Esophagus squamous epithelium (tissue), 5 donors: ENCODE measurements at regions not wholly inside any gene's neighbourhood (a gene's known extent, or its start where the extent isn't known, plus 50 kb on each side); places are given as distances from the start of the nearest gene placed in this dataset.

ENCODE experiments used
- DNase-seq: peaks from one replicate; lab custom pipeline; 2025; lab: John Stamatoyannopoulos, UW
- H3K27ac ChIP-seq, 4 donors: fragments of 200-600 bp; sonication (generic); one replicate each; pipeline ENCODE4 v1.5.1; 2016 to 2019; ENCODE audit warnings: mild to moderate bottlenecking in 1 of 4
- H3K27me3 ChIP-seq, 4 donors: fragments of 200-600 bp; sonication (generic); 1 replicate in 3 of 4; 2 replicates in 1 of 4; pipeline versions ENCODE4 v1.5.1 to v1.6.0; 2017 to 2021; ENCODE audit warnings: antibody characterized with exemption in 1 of 4
- H3K36me3 ChIP-seq, 3 donors: fragments of 200-600 bp; sonication (generic); one replicate each; pipeline ENCODE4 v1.5.1; 2016 to 2019
- H3K4me1 ChIP-seq, 3 donors: fragments of 200-600 bp; sonication (generic); one replicate each; pipeline ENCODE4 v1.5.1; 2017 to 2019
- H3K4me3 ChIP-seq, 4 donors: fragments of 200-600 bp; sonication (generic); 1 replicate in 3 of 4; 2 replicates in 1 of 4; pipeline ENCODE4 v1.5.1; 2016 to 2019; ENCODE audit warnings: mild to moderate bottlenecking in 2 of 4, moderate library complexity in 1 of 4
- H3K9me3 ChIP-seq, 3 donors: fragments of 200-600 bp; sonication (generic); one replicate each; pipeline ENCODE4 v1.5.1; 2016 to 2019
- POLR2A ChIP-seq, 4 donors: fragments of 450-650 bp; IDR thresholded peaks; one replicate each; pipeline ENCODE4 v1.6.1; 2017; ENCODE audit warnings: antibody characterized with exemption in 4 of 4, mild to moderate bottlenecking in 4 of 4, moderate library complexity in 3 of 4
- WGBS, 2 donors: methylation state at CpG; one replicate each; pipeline ENCODE4 v1.1.5; 2018; 5-methylcytosine and 5-hydroxymethylcytosine counted together
- intact Hi-C: fragments of 100-400 bp; cut with DNase I; formaldehyde crosslinking; loops from one replicate; pipeline ENCODE4 v1.15.0; 2022
- TF ChIP-seq, protein P1 (sequence below), 6 experiments: fragments of 450-650 bp in 4 of 6; fragments of 200-600 bp in 2 of 6; sonication (generic) in 2 of 6; IDR thresholded peaks; one replicate each; pipeline ENCODE4 v1.5.1; 2016 to 2019; ENCODE audit warnings: antibody characterized with exemption in 6 of 6, mild to moderate bottlenecking in 4 of 6, moderate library complexity in 4 of 6
- donor health status: DM: yes; HTN: yes; CAD: no.

DNA sequence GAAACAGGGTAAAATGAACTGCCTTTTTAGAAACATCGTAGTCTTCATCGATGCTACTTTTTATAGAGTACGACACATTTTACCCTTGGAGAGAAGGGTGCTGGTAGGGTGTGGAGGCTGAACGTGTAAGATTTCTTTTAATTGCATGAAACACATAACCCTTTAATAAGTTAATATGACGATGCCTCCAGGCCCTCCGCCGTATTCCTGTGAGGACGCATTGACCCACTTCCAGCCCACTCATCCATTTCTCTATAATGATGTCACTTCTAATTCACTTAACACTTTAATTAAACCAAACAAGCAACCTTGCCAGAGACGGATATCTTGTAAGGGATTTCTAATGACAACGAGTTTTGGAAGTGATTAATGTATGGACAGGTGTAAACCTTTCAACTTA, 158.7 kb downstream of the IRX2 start:
- Histone ChIP-seq H3K27me3 (peaks cover 0 to 24% (median 0%) of the 10 kb centered on the region in 4 donors), H3K36me3 (no peaks in the 10 kb centered on the region), H3K27ac (no peak overlapping the region), H3K4me1 (no peaks in the 10 kb centered on the region), H3K4me3 (no peak overlapping the region), H3K9me3 (peaks cover 0 to 4% (median 0%) of the 10 kb centered on the region in 3 donors)
- intact Hi-C loops, result no loop called here
- DNase-seq, result no peak
- TF ChIP-seq, protein P1, sequence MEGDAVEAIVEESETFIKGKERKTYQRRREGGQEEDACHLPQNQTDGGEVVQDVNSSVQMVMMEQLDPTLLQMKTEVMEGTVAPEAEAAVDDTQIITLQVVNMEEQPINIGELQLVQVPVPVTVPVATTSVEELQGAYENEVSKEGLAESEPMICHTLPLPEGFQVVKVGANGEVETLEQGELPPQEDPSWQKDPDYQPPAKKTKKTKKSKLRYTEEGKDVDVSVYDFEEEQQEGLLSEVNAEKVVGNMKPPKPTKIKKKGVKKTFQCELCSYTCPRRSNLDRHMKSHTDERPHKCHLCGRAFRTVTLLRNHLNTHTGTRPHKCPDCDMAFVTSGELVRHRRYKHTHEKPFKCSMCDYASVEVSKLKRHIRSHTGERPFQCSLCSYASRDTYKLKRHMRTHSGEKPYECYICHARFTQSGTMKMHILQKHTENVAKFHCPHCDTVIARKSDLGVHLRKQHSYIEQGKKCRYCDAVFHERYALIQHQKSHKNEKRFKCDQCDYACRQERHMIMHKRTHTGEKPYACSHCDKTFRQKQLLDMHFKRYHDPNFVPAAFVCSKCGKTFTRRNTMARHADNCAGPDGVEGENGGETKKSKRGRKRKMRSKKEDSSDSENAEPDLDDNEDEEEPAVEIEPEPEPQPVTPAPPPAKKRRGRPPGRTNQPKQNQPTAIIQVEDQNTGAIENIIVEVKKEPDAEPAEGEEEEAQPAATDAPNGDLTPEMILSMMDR (IDR thresholded peaks at IDR 0.05), result no peak
- TF ChIP-seq POLR2A (IDR thresholded peaks at IDR 0.05), result no peak
- 70 to 77% methylated on average over 10 of the region's 10 CpGs for WGBS, 2 donors

DNA sequence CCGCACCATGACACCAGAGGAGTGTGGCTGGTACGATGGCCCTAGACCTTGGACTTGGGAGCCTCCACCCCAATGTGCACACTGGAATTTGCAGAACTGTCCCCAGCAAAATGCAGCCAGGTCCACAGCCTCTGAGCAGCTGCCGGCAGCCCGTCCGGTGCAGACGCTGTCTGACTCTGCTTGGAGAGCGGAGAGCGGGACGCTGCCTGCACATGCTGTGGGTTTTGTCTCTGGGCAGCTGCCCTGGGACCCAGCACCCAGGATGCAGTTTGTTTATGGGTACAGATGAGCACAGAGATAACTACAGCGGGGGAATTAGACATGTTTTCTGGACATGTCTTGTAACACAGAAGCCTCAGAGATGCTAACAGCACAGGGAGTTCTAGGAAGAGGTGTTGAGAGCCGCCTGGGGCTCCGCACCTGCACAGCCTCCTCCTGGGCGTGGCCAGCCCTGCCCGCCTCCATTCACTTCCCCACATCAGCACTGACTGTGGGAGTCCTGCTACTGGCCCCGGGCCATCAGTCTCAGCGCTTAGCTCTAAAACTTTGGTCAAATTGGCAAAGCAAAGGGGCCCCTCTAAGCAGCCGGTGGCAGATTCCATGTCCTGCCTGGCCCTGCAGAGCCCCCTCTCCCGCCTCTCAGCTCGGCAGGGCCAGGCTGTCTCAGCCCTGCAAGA, 159.6 kb downstream of the IRX2 start:
- WGBS, 2 donors, result 40 to 79% methylated on average over 1 to 8 of the region's 19 CpGs

DNA sequence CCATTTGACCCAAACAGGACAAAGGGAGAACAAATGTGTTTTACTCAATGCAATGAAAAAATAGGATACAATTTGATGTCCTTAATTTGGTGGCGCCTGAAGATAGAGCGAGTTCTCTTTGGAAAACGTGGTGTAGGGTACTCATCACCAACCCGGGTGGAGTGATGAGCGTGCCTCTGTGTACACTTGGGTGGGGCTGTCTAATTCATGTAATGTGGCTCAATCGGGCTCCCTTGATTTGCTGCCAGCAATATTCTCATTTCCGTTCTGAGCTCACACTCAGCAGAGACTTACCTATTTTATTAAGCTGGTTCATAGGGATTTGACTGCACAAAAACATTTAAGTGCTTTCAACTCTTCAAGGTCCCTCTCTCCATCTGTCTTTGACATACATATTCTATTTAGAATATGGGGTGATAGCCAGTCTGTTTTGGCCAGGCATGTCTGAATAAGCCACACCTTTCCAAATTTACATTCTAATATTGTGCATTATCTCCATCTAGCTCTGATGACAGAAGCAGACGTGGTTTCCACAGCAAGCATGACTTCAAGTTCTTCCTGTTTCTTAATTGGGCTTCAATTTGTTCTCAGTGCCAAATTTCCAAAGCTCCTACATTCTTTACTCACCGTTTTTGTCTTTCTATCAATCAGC, 162.5 kb downstream of the IRX2 start:
- Histone ChIP-seq H3K4me3 (no peak overlapping the region), H3K9me3 (no peaks in the 10 kb centered on the region), H3K36me3 (no peaks in the 10 kb centered on the region), H3K4me1 (no peaks in the 10 kb centered on the region), H3K27ac (no peak overlapping the region), H3K27me3 (peaks cover 0 to 23% (median 0%) of the 10 kb centered on the region in 4 donors)
- no peak for TF ChIP-seq POLR2A (IDR thresholded peaks at IDR 0.05)
- TF ChIP-seq, protein P1 (IDR thresholded peaks at IDR 0.05), result no peak
- DNase-seq, result no peak
- WGBS, 2 donors, result 41 to 55% methylated on average over 9 of the region's 9 CpGs
- intact Hi-C loops, result no loop called here

More for the DNA sequence above, 159.6 kb downstream of the IRX2 start:
- peaks cover 0 to 2% (median 0%) of the 10 kb centered on the region in 3 donors for H3K9me3 ChIP-seq
- no peak overlapping the region for H3K4me3 ChIP-seq
- no peaks in the 10 kb centered on the region for H3K4me1 ChIP-seq
- H3K27ac ChIP-seq, result no peak overlapping the region
- intact Hi-C loops, result no loop called here
- H3K27me3 ChIP-seq, result peaks cover 0 to 24% (median 0%) of the 10 kb centered on the region in 4 donors
- DNase-seq, result no peak
- TF ChIP-seq, protein P1 (IDR thresholded peaks at IDR 0.05), result no peak
- no peak for TF ChIP-seq POLR2A (IDR thresholded peaks at IDR 0.05)
- H3K36me3 ChIP-seq, result no peaks in the 10 kb centered on the region

DNA sequence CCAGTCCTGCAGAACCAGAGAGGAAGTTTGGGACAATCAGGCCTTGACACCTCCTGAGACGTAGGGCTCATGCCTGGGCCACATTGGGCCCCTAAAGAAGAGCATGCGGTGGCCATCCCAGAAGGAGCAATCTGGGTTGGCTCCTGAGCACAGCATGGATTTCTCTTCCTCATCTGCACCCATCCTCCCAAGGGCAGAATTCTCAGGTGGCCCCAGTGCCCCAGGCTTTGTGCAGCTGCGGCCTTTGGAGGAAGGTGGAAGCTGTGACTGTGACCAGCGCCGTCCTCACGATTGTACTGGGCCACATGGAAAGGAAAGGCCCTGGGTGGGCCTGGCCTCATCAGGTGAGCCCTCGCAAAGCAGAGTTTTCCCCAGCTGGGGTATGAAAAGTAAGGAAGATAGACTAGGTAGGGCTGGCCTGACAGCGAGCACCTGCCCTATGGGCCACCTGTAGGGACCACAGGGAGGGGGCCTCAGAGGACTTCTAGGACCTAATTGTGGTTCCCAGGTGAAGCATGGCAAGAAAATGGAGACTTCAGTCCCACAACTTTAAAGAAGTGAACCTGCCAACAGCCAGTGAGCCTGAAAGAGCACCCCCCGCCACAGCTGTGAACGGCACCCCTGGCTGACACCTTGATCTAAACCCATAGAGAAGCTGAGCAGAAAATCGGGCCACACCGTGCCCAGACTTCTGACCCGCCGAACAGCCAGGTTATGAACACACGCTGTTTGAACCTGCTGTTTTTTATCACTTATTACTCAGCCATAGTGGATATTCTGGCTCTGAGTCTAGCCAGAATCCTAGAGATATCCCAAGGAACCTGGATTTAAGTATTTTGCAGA, 164.1 kb downstream of the IRX2 start:
- H3K27me3 ChIP-seq, result peaks cover 0 to 16% (median 0%) of the 10 kb centered on the region in 4 donors
- no peak overlapping the region for H3K4me3 ChIP-seq
- no peaks in the 10 kb centered on the region for H3K36me3 ChIP-seq
- intact Hi-C loops, result no loop called here
- H3K9me3 ChIP-seq, result no peaks in the 10 kb centered on the region
- TF ChIP-seq, protein P1 (IDR thresholded peaks at IDR 0.05), result no peak
- TF ChIP-seq POLR2A (IDR thresholded peaks at IDR 0.05), result no peak
- WGBS, 2 donors, result 85 to 89% methylated on average over 7 to 9 of the region's 15 CpGs
- no peak overlapping the region for H3K27ac ChIP-seq
- H3K4me1 ChIP-seq, result no peaks in the 10 kb centered on the region
- no peak for DNase-seq
